ENCODE measurements at regions not wholly inside any gene's neighbourhood (a gene's known extent, or its start where the extent isn't known, plus 50 kb on each side); places are given as distances from the start of the nearest gene placed in this dataset.

GRCh38 chr14:97368049-97368448, 570.9 kb downstream of the VRK1 start:
- DNase-seq, result no peak

GRCh38 chr14:97368900-97369564, 571.9 kb downstream of the VRK1 start:
- no peak for DNase-seq

DNA sequence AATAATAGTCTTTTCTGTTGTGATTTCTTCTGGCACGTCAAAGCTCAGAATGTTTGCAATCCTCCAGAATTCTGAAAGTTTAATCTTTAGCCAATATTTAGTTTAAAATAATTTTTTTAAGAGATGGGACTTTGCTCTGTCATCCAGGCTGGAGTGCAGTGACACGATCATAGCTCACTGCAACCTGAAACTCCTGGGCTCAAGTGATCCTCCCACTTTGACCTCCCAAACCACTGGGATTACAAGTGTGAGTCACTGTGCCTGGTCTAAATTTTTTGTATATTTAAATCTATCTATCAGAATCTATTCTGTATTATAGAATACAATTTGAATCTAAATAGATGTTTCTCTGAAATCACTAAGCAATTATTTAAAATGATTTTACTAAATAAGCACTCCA, 572.7 kb downstream of the VRK1 start:
- no peak for DNase-seq

DNA sequence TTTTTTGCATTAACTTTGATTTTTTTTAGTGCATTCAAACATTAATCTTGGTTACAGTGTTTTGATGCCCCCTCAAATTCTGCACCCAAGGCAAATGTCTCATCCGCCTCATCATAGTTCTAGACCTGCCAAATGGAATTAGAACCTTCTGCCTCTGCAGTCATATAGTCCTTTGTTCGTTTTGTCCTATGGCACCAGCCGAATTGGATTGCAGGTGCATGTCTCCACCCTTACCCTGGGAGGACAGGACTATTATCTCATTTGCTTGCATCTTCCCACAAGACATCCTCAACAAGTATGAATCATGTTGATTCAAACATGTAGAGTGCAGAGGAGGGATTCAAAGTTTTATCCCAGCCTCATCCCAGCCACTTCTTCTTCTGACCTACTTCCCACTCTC, 579.1 kb downstream of the VRK1 start:
- DNase-seq, result no peak

GRCh38 chr14:97377550-97377949, 580.4 kb downstream of the VRK1 start:
- no peak for DNase-seq

- no peak for DNase-seq
Measured at GRCh38 chr14:97379091-97379531, 581.9 kb downstream of the VRK1 start.

- DNase-seq, result no peak
Measured at GRCh38 chr14:97380539-97380941, 583.4 kb downstream of the VRK1 start.

GRCh38 chr14:97381309-97381708, 584.1 kb downstream of the VRK1 start:
- no peak for DNase-seq

GRCh38 chr14:97382616-97383226, 585.5 kb downstream of the VRK1 start:
- DNase-seq, result no peak

DNA sequence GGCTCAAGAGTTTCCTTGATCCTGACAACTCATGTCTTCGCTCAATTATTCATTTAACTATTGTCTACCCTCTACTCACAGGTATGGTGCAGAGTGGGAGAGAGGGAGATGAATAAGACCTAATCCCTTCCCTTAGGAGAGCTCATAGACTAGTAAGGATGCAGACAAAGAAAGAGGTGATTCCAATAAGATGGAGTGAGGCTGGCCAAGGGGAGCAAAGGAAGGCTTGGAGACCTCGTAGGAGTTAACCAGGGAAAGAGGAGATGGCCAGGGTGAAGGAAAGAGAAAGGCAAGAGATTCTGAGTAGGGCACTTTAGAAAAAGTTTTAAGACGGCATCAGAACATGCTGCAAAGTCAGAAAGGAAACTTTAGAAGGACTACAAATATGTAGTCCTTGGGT, 588.5 kb downstream of the VRK1 start:
- DNase-seq, result no peak

DNA sequence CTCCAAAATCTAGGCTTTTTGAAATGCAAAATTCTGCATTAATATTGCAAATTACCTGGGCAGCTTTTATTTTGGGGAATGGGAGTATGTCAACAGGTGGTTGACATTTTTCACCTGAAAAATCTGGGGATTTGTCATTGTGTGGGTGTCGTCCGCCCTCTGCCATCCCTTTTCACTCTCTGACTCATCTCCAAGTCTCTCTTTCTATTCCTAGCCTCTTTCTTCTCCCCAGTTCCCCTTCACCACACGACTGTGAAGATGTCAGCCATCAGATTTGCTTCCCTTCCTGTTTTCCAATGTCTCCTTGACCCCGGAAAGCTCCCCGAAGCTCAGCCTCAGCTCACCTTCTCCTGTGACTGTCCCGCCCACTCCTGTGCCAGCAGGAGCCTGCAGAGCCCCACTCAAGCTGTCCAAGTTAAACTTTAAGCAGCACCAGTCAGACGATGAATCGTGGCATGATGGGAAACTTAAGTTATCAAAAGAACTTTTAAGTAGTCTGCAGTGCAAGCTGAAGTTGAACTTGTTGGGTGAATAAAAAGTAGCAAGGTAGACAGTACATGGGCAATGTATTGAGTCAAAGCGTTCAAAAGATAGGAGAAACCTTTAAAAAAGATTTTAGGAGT, 590.2 kb downstream of the VRK1 start:
- DNase-seq, result no peak

DNA sequence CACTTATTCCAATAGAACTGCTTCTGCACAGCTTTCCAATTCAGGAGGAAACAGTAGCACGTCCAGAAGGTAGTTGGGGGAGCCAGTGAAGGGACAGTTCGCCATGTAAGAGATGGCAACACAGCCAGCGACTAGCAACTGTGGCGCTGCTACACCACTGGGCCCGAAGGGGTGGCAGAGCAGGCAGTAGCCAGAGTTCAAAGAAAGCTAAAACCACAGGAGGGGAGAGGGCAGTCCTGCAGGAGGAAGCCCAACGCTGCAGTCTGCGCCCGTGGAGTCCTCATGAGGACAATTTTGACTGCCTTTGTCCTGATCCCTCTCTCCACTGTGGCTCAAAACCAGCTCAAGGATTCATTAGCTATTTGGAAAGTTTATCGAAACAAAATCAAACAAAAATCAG, 591.2 kb downstream of the VRK1 start:
- no peak for DNase-seq

DNA sequence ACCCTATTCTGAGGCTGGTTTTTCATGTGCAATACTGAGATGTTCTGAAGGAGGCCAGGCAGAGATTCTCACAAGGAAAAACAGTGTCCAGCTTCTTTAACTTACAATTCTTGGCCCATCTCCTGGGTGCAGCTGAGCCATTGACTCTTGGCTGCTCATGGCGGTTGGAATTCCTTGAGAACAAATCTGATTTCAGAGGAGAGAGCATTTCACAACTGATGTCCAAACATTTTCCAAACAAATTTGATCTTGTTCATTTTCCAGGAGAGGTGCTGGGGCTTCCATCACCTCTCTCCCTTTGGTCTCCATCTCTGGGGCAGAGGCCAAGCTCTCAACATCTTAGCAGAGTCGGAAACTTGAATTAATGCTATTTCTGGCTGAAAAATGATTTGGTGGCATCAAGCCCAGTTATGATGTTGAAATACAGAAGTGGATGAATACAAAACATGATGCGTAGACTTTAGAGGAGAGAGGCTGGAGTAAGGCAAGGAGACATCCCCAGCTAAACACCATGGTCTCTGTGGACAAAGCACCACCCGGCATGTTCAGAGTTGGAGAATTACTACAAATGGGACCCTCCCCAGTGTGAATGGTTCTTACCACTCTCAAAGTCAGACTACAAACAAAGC, 593.0 kb downstream of the VRK1 start:
- no peak for DNase-seq

DNA sequence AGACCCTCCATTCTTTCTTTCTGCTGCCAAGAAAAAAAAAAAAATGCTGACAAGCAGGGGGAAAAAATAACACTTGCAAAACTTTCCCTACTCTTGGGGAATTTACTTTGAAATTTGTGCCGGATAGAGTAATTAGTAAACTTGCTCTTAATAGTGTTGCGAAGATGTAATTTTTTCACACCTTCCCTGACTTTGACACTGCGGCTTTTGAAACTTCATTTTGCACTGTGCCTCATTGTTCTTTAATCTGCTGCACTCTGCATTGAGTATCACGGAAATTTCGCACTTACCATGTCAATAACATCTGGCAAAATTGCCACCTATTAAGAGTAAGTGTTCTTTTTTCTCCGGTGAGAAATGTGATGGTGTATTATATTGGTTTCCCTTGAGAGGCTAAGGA, 596.1 kb downstream of the VRK1 start:
- no peak for DNase-seq

- DNase-seq, result no peak
Measured at GRCh38 chr14:97395068-97395467, 597.9 kb downstream of the VRK1 start.

GRCh38 chr14:97401714-97402113, 604.5 kb downstream of the VRK1 start:
- no peak for DNase-seq

DNA sequence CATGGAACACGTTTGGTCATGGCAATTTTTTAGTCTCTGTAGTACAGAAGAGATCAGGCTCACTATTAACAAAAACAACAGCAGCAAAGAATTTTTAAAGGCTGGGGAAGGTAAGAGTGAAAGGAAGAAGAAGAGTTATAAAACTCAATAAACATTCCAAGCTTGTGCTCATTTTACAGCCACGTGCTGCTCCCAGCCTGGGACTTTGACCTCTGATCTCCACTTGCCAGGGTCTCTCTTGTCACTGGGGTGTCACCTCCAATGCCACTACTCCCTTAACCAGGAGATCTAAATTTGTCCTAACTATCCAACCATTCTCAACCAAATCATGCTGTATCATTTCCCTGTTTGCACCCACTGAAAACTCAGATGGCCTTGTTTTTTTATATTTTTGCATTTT, 605.1 kb downstream of the VRK1 start:
- no peak for DNase-seq

- DNase-seq, result no peak
Measured at GRCh38 chr14:97407701-97408407, 610.7 kb downstream of the VRK1 start.

- no peak for DNase-seq
Measured at GRCh38 chr14:97408503-97408902, 611.3 kb downstream of the VRK1 start.

- no peak for DNase-seq
Measured at GRCh38 chr14:97408937-97409815, 612.0 kb downstream of the VRK1 start.

DNA sequence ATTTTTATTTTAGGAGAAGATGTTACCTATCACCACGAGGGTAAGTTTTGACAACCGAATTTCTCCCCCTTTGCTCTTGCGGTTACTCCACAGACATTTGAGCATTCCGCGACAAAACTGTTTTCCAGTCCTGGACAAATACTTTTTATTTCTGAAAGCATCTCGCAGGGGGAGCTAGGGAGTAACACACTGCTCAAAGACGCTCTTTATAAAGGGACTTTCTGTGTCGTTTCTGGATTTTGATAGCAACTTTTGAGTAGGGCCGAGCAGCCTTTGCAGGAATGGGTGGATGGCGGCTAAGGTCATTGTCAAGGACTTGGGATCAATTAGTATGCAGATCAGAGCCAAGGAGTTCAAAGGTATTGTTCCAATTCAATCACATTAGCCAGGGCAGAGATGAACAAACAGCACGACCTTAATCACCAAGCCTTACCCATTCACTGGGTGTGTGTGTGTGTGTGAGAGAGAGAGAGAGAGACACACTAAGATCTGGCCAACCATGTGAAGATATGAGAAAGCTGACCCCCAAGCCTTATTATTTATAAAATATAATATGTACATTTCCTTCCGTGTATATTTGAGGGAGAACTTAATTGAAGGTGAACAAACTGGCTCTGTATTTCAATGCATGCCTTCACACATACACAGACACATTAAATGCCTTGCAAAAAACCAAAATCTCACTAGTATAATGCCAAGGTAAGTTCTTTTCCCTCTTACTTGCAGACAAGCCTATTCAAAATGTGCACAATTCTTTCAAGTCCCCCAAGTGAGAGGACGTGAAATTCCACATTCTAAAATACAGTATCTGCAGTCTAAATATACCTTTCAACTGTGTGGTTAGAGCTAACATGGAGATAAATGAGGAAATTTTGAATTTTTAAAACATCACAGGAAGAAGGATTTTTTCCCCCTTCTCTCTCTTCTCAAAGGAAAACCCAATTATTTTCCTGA, 613.8 kb downstream of the VRK1 start:
- DNase-seq, result no peak
